Colonic mucosa (tissue), 4 donors: ENCODE measurements at regions not wholly inside any gene's neighbourhood (a gene's known extent, or its start where the extent isn't known, plus 50 kb on each side); places are given as distances from the start of the nearest gene placed in this dataset.

Source experiments
- DNase-seq: peaks from one replicate; pipeline ENCODE4 v3.0.0-alpha.2; 2020
- H3K27ac ChIP-seq: fragments of 200-600 bp; one replicate; pipeline ENCODE4 v1.8.0; 2021
- H3K27me3 ChIP-seq: fragments of 200-600 bp; one replicate; pipeline ENCODE4 v1.8.0; 2021
- H3K36me3 ChIP-seq: fragments of 200-600 bp; one replicate; pipeline ENCODE4 v1.8.0; 2021
- H3K4me1 ChIP-seq: fragments of 200-600 bp; one replicate; pipeline ENCODE4 v1.8.0; 2021; ENCODE audit warnings: mild to moderate bottlenecking
- H3K4me3 ChIP-seq: fragments of 200-600 bp; one replicate; pipeline ENCODE4 v1.8.0; 2021
- H3K9ac ChIP-seq, 2 donors: one replicate each; pipeline ENCODE4 v1.7.0; 2013; ENCODE audit warnings: control low read depth in 2 of 2, low read depth in 2 of 2, low read length in 2 of 2
- H3K9me3 ChIP-seq: fragments of 200-600 bp; one replicate; pipeline ENCODE4 v1.8.0; 2021
- CTCF ChIP-seq: fragments of 200-600 bp; IDR thresholded peaks from one replicate; pipeline ENCODE4 v1.8.0; 2022; ENCODE audit warnings: antibody characterized with exemption, mild to moderate bottlenecking
- intact Hi-C: fragments of 100-400 bp; cut with DNase I; formaldehyde crosslinking; loops from one replicate; pipeline ENCODE4 v1.14.1; 2022
- donor health status: healthy.
- donor health status: DM: no; HTN: no; CAD: no.
- donor health status: DM: no; HTN: no; CAD: no.

GRCh38 chr18:34623557-34623956 is 86.5 kb upstream of the DTNA start:
- DNase-seq = no peak
- Histone ChIP-seq H3K27me3 (no peaks in the 10 kb centered on the region), H3K9me3 (no peaks in the 10 kb centered on the region), H3K4me3 (no peak overlapping the region), H3K4me1 (no peaks in the 10 kb centered on the region), H3K36me3 (no peaks in the 10 kb centered on the region), H3K9ac (no peak overlapping the region), H3K27ac (no peak overlapping the region)
- intact Hi-C loops = no loop called here
- no peak for TF ChIP-seq CTCF

GRCh38 chr18:34624551-34624950 is 85.5 kb upstream of the DTNA start:
- TF ChIP-seq CTCF = no peak
- DNase-seq = no peak
- Histone ChIP-seq H3K9ac (no peak overlapping the region), H3K27ac (no peak overlapping the region), H3K36me3 (no peaks in the 10 kb centered on the region), H3K9me3 (no peaks in the 10 kb centered on the region), H3K4me3 (no peak overlapping the region), H3K4me1 (no peaks in the 10 kb centered on the region), H3K27me3 (no peaks in the 10 kb centered on the region)
- intact Hi-C loops = no loop called here

- no peak for TF ChIP-seq CTCF
- Histone ChIP-seq H3K9me3 (no peaks in the 10 kb centered on the region), H3K9ac (no peak overlapping the region), H3K4me3 (no peak overlapping the region), H3K27ac (no peak overlapping the region), H3K4me1 (no peaks in the 10 kb centered on the region), H3K36me3 (no peaks in the 10 kb centered on the region), H3K27me3 (no peaks in the 10 kb centered on the region)
- intact Hi-C loops = no loop called here
- DNase-seq = no peak
Observed at GRCh38 chr18:34626404-34627136, 83.5 kb upstream of the DTNA start.

- H3K27ac ChIP-seq = no peak overlapping the region
- intact Hi-C loops = no loop called here
- TF ChIP-seq CTCF = no peak
- H3K27me3 ChIP-seq = no peaks in the 10 kb centered on the region
- no peak overlapping the region for H3K9ac ChIP-seq
- no peaks in the 10 kb centered on the region for H3K36me3 ChIP-seq
- H3K4me1 ChIP-seq = no peaks in the 10 kb centered on the region
- no peak for DNase-seq
- no peak overlapping the region for H3K4me3 ChIP-seq
- no peaks in the 10 kb centered on the region for H3K9me3 ChIP-seq
Observed at GRCh38 chr18:34627137-34627920, 82.8 kb upstream of the DTNA start.

GRCh38 chr18:34631093-34631966 is 78.8 kb upstream of the DTNA start:
- no peak for DNase-seq
- H3K9ac ChIP-seq = no peak overlapping the region
- H3K27me3 ChIP-seq = no peaks in the 10 kb centered on the region
- TF ChIP-seq CTCF = no peak
- H3K9me3 ChIP-seq = no peaks in the 10 kb centered on the region
- H3K36me3 ChIP-seq = no peaks in the 10 kb centered on the region
- no peak overlapping the region for H3K27ac ChIP-seq
- intact Hi-C loops = no loop called here
- no peak overlapping the region for H3K4me3 ChIP-seq
- no peaks in the 10 kb centered on the region for H3K4me1 ChIP-seq
